Hepatocyte (in vitro differentiated cells): ENCODE measurements at regions not wholly inside any gene's neighbourhood (a gene's known extent, or its start where the extent isn't known, plus 50 kb on each side); places are given as distances from the start of the nearest gene placed in this dataset.

ENCODE experiments used
- DNase-seq: peaks from one replicate; pipeline ENCODE4 v3.0.0-alpha.2; 2016; ENCODE audit warnings: low spot score
- H2AFZ ChIP-seq: fragments of 200-600 bp; sonication (generic); 2 replicates; pipeline ENCODE4 v1.6.0; 2016; ENCODE audit warnings: antibody characterized with exemption, mild to moderate bottlenecking
- H3K27ac ChIP-seq: fragments of 200-600 bp; sonication (generic); 2 replicates; pipeline ENCODE4 v1.5.1; 2016; ENCODE audit warnings: mild to moderate bottlenecking
- H3K27me3 ChIP-seq: fragments of 200-600 bp; sonication (generic); 2 replicates; pipeline ENCODE4 v1.6.1; 2016
- H3K36me3 ChIP-seq: fragments of 200-600 bp; sonication (generic); replicated peaks from 2 replicates; pipeline ENCODE4 v1.5.1; 2016; ENCODE audit warnings: low read depth; ENCODE audit not compliant: insufficient read depth
- H3K4me1 ChIP-seq: fragments of 200-600 bp; sonication (generic); 2 replicates; pipeline ENCODE4 v1.5.1; 2016; ENCODE audit warnings: mild to moderate bottlenecking, moderate library complexity; ENCODE audit not compliant: insufficient read depth
- H3K4me2 ChIP-seq: fragments of 200-600 bp; sonication (generic); 2 replicates; pipeline ENCODE4 v1.6.0; 2016
- H3K4me3 ChIP-seq: fragments of 200-600 bp; sonication (generic); 2 replicates; pipeline ENCODE4 v1.5.1; 2016; ENCODE audit warnings: mild to moderate bottlenecking
- H3K79me2 ChIP-seq: fragments of 200-600 bp; sonication (generic); 2 replicates; pipeline ENCODE4 v1.6.0; 2017; ENCODE audit warnings: mild to moderate bottlenecking
- H3K9me2 ChIP-seq: fragments of 200-600 bp; sonication (generic); replicated peaks from 2 replicates; pipeline ENCODE4 v1.6.0; 2017; ENCODE audit warnings: mild to moderate bottlenecking; ENCODE audit not compliant: insufficient read depth
- H3K9me3 ChIP-seq: fragments of 200-600 bp; sonication (generic); 2 replicates; pipeline ENCODE4 v1.5.1; 2016; ENCODE audit warnings: low read depth, mild to moderate bottlenecking
- H4K20me1 ChIP-seq: fragments of 200-600 bp; sonication (generic); 2 replicates; pipeline ENCODE4 v1.6.0; 2016; ENCODE audit warnings: mild to moderate bottlenecking; ENCODE audit not compliant: insufficient read depth, poor library complexity, severe bottlenecking
- CTCF ChIP-seq: fragments of 200-600 bp; sonication (generic); IDR thresholded peaks from 2 replicates; pipeline ENCODE4 v1.5.1; 2016; ENCODE audit warnings: antibody characterized with exemption, mild to moderate bottlenecking; ENCODE audit not compliant: poor library complexity
- EZH2 ChIP-seq: fragments of 200-600 bp; sonication (generic); IDR thresholded peaks from 2 replicates; pipeline ENCODE4 v1.6.1; 2016; ENCODE audit warnings: antibody characterized with exemption, mild to moderate bottlenecking, borderline replicate concordance
- EZH2phosphoT487 ChIP-seq: fragments of 200-600 bp; sonication (generic); IDR thresholded peaks from one replicate; pipeline ENCODE4 v1.6.1; 2018; ENCODE audit warnings: antibody characterized with exemption, mild to moderate bottlenecking, low read depth, moderate library complexity; ENCODE audit not compliant: unreplicated experiment, severe bottlenecking
- WGBS: methylation state at CpG from one replicate; pipeline ENCODE4 v1.1.6; 2016; ENCODE audit warnings: low lambda C conversion rate; ENCODE audit errors: missing lambda C conversion rate; 5-methylcytosine and 5-hydroxymethylcytosine counted together

GRCh38 chr4:89539797-89540711 lies 232.5 kb upstream of the GPRIN3 start:
- no peaks in the 10 kb centered on the region for H3K9me3 ChIP-seq
- no peaks in the 10 kb centered on the region for H3K79me2 ChIP-seq
- H3K27ac ChIP-seq, result peak overlapping the region; percentile 72
- no peaks in the 10 kb centered on the region for H3K9me2 ChIP-seq
- H3K36me3 ChIP-seq, result no peaks in the 10 kb centered on the region
- H2AFZ ChIP-seq, result no peak overlapping the region
- DNase-seq, result no peak
- TF ChIP-seq EZH2 (no peak), CTCF (no peak), EZH2phosphoT487 (no peak)
- WGBS, result 63% methylated on average over 2 of the region's 2 CpGs
- H3K4me2 ChIP-seq, result no peak overlapping the region
- H3K27me3 ChIP-seq, result no peaks in the 10 kb centered on the region
- H3K4me3 ChIP-seq, result no peak overlapping the region
- no peaks in the 10 kb centered on the region for H4K20me1 ChIP-seq
- H3K4me1 ChIP-seq, result peaks cover 14% of the 10 kb centered on the region

- H3K4me3 ChIP-seq, result no peak overlapping the region
- 44% methylated on average over 3 of the region's 3 CpGs for WGBS
- no peak for TF ChIP-seq CTCF
- TF ChIP-seq EZH2, result no peak
- no peak for TF ChIP-seq EZH2phosphoT487
- no peaks in the 10 kb centered on the region for H3K27me3 ChIP-seq
- no peaks in the 10 kb centered on the region for H4K20me1 ChIP-seq
- peak; percentile 31 for DNase-seq
- no peaks in the 10 kb centered on the region for H3K79me2 ChIP-seq
- no peak overlapping the region for H2AFZ ChIP-seq
- peak overlapping the region; percentile 72 for H3K27ac ChIP-seq
- no peaks in the 10 kb centered on the region for H3K9me2 ChIP-seq
- peaks cover 14% of the 10 kb centered on the region for H3K4me1 ChIP-seq
- no peaks in the 10 kb centered on the region for H3K36me3 ChIP-seq
- H3K4me2 ChIP-seq, result no peak overlapping the region
- H3K9me3 ChIP-seq, result no peaks in the 10 kb centered on the region
Observed at GRCh38 chr4:89539374-89539773, 231.8 kb upstream of the GPRIN3 start.

GRCh38 chr4:89538886-89539285 lies 231.3 kb upstream of the GPRIN3 start:
- 71% methylated on average over 1 of the region's 1 CpG for WGBS
- Histone ChIP-seq H3K9me3 (no peaks in the 10 kb centered on the region), H3K4me2 (no peak overlapping the region)

More at GRCh38 chr4:89538886-89539285, 231.3 kb upstream of the GPRIN3 start:
- Histone ChIP-seq H3K27ac (peak overlapping the region; percentile 65), H3K4me1 (peaks cover 14% of the 10 kb centered on the region), H4K20me1 (no peaks in the 10 kb centered on the region), H3K79me2 (no peaks in the 10 kb centered on the region), H3K36me3 (no peaks in the 10 kb centered on the region), H3K27me3 (no peaks in the 10 kb centered on the region), H2AFZ (no peak overlapping the region), H3K4me3 (no peak overlapping the region), H3K9me2 (no peaks in the 10 kb centered on the region)
- no peak for TF ChIP-seq EZH2
- TF ChIP-seq CTCF, result no peak
- no peak for TF ChIP-seq EZH2phosphoT487
- no peak for DNase-seq
